ENCODE measurements at regions not wholly inside any gene's neighbourhood (a gene's known extent, or its start where the extent isn't known, plus 50 kb on each side); places are given as distances from the start of the nearest gene placed in this dataset.

DNA sequence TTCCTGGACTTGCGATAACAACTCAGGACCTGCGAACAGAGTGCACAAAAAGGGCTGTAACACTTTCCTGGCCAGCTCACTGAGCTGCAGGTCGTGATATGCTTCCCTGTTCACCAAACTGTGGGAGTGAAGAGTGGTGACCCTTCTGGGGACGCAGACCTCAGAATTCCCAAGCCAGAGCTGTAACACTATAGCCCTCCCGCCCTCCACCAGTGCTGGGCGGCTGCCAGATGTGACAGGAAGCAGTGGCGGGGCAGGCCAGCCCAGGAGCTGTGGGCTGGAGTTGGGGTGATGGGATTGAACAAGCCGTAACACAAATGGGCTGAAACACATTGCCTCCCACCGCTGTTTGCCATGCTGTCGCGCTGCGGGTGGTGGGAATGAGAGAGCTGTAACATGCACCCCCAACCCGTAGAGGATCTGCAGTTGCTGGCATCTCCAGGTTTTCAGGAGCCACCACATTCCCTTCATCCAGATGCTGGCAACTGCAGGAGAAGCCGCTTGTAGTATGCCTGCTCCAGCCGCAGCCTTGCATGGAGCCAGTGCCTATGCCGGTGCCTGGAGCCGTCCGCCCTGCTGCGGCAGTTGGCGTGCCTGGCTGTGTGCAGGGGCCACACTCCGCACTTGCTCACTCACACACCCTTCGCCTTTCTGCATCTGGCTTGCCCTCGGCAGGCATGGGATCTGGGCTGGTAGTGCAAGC lies 145.8 kb downstream of the GPCPD1 start:
- TF ChIP-seq, protein P1, sequence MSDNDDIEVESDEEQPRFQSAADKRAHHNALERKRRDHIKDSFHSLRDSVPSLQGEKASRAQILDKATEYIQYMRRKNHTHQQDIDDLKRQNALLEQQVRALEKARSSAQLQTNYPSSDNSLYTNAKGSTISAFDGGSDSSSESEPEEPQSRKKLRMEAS (IDR thresholded peaks at IDR 0.05), result no peak
- TF ChIP-seq TAF1 (IDR thresholded peaks at IDR 0.05; ENCODE audit: low read depth) (no peak), TEAD4 (IDR thresholded peaks at IDR 0.05) (no peak), CREB1 (IDR thresholded peaks at IDR 0.05; ENCODE audit: low read depth) (no peak), EP300 (IDR thresholded peaks at IDR 0.05; ENCODE audit: borderline replicate concordance) (no peak), RAD21 (IDR thresholded peaks at IDR 0.05; ENCODE audit: low read depth) (no peak), EGR1 (IDR thresholded peaks at IDR 0.05) (no peak), FOXM1 (IDR thresholded peaks at IDR 0.05; ENCODE audit: borderline replicate concordance, low read depth) (no peak), CEBPB (IDR thresholded peaks at IDR 0.05) (no peak), YY1 (IDR thresholded peaks at IDR 0.05; ENCODE audit: low read depth) (no peak)
- TF ChIP-seq, protein P2, sequence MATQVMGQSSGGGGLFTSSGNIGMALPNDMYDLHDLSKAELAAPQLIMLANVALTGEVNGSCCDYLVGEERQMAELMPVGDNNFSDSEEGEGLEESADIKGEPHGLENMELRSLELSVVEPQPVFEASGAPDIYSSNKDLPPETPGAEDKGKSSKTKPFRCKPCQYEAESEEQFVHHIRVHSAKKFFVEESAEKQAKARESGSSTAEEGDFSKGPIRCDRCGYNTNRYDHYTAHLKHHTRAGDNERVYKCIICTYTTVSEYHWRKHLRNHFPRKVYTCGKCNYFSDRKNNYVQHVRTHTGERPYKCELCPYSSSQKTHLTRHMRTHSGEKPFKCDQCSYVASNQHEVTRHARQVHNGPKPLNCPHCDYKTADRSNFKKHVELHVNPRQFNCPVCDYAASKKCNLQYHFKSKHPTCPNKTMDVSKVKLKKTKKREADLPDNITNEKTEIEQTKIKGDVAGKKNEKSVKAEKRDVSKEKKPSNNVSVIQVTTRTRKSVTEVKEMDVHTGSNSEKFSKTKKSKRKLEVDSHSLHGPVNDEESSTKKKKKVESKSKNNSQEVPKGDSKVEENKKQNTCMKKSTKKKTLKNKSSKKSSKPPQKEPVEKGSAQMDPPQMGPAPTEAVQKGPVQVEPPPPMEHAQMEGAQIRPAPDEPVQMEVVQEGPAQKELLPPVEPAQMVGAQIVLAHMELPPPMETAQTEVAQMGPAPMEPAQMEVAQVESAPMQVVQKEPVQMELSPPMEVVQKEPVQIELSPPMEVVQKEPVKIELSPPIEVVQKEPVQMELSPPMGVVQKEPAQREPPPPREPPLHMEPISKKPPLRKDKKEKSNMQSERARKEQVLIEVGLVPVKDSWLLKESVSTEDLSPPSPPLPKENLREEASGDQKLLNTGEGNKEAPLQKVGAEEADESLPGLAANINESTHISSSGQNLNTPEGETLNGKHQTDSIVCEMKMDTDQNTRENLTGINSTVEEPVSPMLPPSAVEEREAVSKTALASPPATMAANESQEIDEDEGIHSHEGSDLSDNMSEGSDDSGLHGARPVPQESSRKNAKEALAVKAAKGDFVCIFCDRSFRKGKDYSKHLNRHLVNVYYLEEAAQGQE (IDR thresholded peaks at IDR 0.05; ENCODE audit: low read depth), result no peak
- TF ChIP-seq, protein P3, sequence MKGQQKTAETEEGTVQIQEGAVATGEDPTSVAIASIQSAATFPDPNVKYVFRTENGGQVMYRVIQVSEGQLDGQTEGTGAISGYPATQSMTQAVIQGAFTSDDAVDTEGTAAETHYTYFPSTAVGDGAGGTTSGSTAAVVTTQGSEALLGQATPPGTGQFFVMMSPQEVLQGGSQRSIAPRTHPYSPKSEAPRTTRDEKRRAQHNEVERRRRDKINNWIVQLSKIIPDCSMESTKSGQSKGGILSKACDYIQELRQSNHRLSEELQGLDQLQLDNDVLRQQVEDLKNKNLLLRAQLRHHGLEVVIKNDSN (IDR thresholded peaks at IDR 0.05), result no peak

All from Ishikawa (cell line).